Heart left ventricle (tissue), 13 donors: ENCODE measurements at regions not wholly inside any gene's neighbourhood (a gene's known extent, or its start where the extent isn't known, plus 50 kb on each side); places are given as distances from the start of the nearest gene placed in this dataset.

Source experiments
- POLR2A ChIP-seq, 2 donors: fragments of 450-650 bp; IDR thresholded peaks; one replicate each; pipeline ENCODE4 v1.6.1; 2017; ENCODE audit warnings: antibody characterized with exemption in 2 of 2, mild to moderate bottlenecking in 2 of 2, moderate library complexity in 2 of 2
- TF ChIP-seq, protein P1 (sequence below), 12 donors: fragments of 200-600 bp; sonication (generic) in 4 of 12; IDR thresholded peaks; one replicate each; pipeline versions ENCODE4 v1.5.0 to v1.8.0; 2018 to 2022; ENCODE audit warnings: antibody characterized with exemption in 12 of 12, mild to moderate bottlenecking in 5 of 12
- donor health status: ischemic (EF 13 %, LVEDD 7.1; RV severe dilation, severe dysfunction).
- donor health status: DM: no; HTN: yes; CAD: no.
- donor health status: DM: no; HTN: no; CAD: no.
- donor health status: ischemic (EF 25% LVEDD 6.9; RV normal size, moderate dysfunction).
- donor health status: ischemic (EF 25% LVEDD 5.7; RV mildly dilated, moderate dysfunction).
- donor health status: ischemic (EF 35%, LVEDD 5.7; RV mildly dilated, moderate dysfunction).
- donor health status: nonischemic (EF 11% LVEDD 7.7; RV severe dilation, severe dysfunction).
- donor health status: DM: yes; HTN: yes; CAD: no.
- donor health status: PGD.
- donor health status: ischemic (EF 29% LVEDD 5.4; RV normal size, mild dysfunction).
- donor health status: nonischemic (EF 23%, LVEDD 6.1; RV moderate dilation, normal function).

DNA sequence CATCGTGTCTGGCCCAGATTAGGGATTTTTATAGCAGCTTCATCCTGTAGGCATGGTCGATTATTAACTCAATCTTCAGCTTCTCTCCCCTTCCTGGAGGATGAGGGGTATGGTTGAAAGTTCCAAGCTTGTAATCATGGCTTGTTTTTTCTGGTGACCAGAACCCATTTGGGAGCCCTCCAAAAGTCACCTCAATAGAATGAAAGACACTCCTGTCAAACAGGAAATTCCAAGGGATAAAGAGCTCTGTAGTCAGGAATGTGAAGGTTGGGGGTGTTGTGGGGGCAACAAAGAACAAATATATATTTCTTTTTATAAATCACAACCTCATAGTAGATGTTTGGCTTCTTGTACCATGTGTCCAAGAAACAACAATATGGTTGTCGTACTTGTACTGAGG is 212.7 kb upstream of the ESRRG start:
- TF ChIP-seq, protein P1, sequence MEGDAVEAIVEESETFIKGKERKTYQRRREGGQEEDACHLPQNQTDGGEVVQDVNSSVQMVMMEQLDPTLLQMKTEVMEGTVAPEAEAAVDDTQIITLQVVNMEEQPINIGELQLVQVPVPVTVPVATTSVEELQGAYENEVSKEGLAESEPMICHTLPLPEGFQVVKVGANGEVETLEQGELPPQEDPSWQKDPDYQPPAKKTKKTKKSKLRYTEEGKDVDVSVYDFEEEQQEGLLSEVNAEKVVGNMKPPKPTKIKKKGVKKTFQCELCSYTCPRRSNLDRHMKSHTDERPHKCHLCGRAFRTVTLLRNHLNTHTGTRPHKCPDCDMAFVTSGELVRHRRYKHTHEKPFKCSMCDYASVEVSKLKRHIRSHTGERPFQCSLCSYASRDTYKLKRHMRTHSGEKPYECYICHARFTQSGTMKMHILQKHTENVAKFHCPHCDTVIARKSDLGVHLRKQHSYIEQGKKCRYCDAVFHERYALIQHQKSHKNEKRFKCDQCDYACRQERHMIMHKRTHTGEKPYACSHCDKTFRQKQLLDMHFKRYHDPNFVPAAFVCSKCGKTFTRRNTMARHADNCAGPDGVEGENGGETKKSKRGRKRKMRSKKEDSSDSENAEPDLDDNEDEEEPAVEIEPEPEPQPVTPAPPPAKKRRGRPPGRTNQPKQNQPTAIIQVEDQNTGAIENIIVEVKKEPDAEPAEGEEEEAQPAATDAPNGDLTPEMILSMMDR (IDR thresholded peaks at IDR 0.05): no peak
- no peak for TF ChIP-seq POLR2A (IDR thresholded peaks at IDR 0.05)
